Gastrocnemius medialis (tissue), 4 donors: ENCODE measurements at regions not wholly inside any gene's neighbourhood (a gene's known extent, or its start where the extent isn't known, plus 50 kb on each side); places are given as distances from the start of the nearest gene placed in this dataset.
"Not testable (repeated sequence)": the region's sequence is repeated elsewhere in the genome, so short reads cannot be mapped to it uniquely, and the experiment has no call there.

Experiments used
- ATAC-seq, 2 donors: fragments of 150-250 bp; one replicate each; pipeline ENCODE4 v1.9.1; 2016
- DNase-seq, 2 donors: peaks; one replicate each; pipeline ENCODE4 v3.0.0-alpha.2; 2019
- H3K27ac ChIP-seq, 4 donors: fragments of 200-600 bp; sonication (generic); 1 replicate in 1 of 4; 2 replicates in 3 of 4; pipeline ENCODE4 v1.5.1; 2016 to 2018; ENCODE audit warnings: mild to moderate bottlenecking in 2 of 4, moderate library complexity in 1 of 4
- H3K27me3 ChIP-seq, 3 donors: fragments of 200-600 bp; sonication (generic) in 2 of 3; 1 replicate in 1 of 3; 2 replicates in 2 of 3; pipeline versions ENCODE4 v1.5.1 to v1.6.0; 2016 to 2019; ENCODE audit warnings: mild to moderate bottlenecking in 1 of 3, moderate library complexity in 1 of 3
- H3K36me3 ChIP-seq, 2 donors: fragments of 200-600 bp; sonication (generic) in 1 of 2; one replicate each; pipeline ENCODE4 v1.5.1; 2017 to 2018
- H3K4me1 ChIP-seq, 2 donors: fragments of 200-600 bp; sonication (generic) in 1 of 2; one replicate each; pipeline ENCODE4 v1.5.1; 2016 to 2017; ENCODE audit warnings: mild to moderate bottlenecking in 2 of 2
- H3K4me3 ChIP-seq, 4 donors: fragments of 200-600 bp; sonication (generic) in 3 of 4; 1 replicate in 1 of 4; 2 replicates in 3 of 4; pipeline ENCODE4 v1.5.1; 2016 to 2019; ENCODE audit warnings: mild to moderate bottlenecking in 2 of 4
- H3K9me3 ChIP-seq, 3 donors: fragments of 200-600 bp; sonication (generic) in 2 of 3; 1 replicate in 1 of 3; 2 replicates in 2 of 3; pipeline ENCODE4 v1.5.1; 2016 to 2019
- POLR2A ChIP-seq, 2 donors: fragments of 450-650 bp; IDR thresholded peaks; one replicate each; pipeline ENCODE4 v1.6.1; 2017; ENCODE audit warnings: antibody characterized with exemption in 2 of 2, mild to moderate bottlenecking in 2 of 2, moderate library complexity in 2 of 2
- in situ Hi-C, 4 donors: fragments of 200-750 bp; cut with MboI; loops; one replicate each; pipeline versions ENCODE4 v1.15.0 to v1.8.0; 2017; ENCODE audit warnings: low sequenced_read_pairs in 4 of 4
- intact Hi-C: fragments of 100-400 bp; cut with DNase I; formaldehyde crosslinking; loops from one replicate; pipeline ENCODE4 v1.15.1; 2023; ENCODE audit warnings: low total_unique reads
- TF ChIP-seq, protein P1 (sequence below), 5 experiments: fragments of 450-650 bp in 3 of 5; fragments of 200-600 bp in 2 of 5; sonication (generic) in 2 of 5; IDR thresholded peaks in 4 of 5; conservative IDR thresholded peaks in 1 of 5; 1 replicate in 4 of 5; 2 replicates in 1 of 5; pipeline ENCODE4 v1.5.1; 2016 to 2019; ENCODE audit warnings: antibody characterized with exemption in 5 of 5, mild to moderate bottlenecking in 3 of 5, moderate library complexity in 3 of 5

GRCh38 chr20:48025661-48026060, 240.4 kb upstream of the SULF2 start:
- Histone ChIP-seq H3K4me1 (no peaks in the 10 kb centered on the region), H3K9me3 (peaks cover 0 to 3% (median 0%) of the 10 kb centered on the region in 3 donors), H3K4me3 (no peak overlapping the region), H3K36me3 (no peaks in the 10 kb centered on the region), H3K27ac (no peak overlapping the region), H3K27me3 (no peaks in the 10 kb centered on the region)
- intact Hi-C loops (no loop called here), in situ Hi-C loops (no loop called here)
- no peak for ATAC-seq
- TF ChIP-seq POLR2A (IDR thresholded peaks at IDR 0.05), result no peak
- TF ChIP-seq, protein P1, sequence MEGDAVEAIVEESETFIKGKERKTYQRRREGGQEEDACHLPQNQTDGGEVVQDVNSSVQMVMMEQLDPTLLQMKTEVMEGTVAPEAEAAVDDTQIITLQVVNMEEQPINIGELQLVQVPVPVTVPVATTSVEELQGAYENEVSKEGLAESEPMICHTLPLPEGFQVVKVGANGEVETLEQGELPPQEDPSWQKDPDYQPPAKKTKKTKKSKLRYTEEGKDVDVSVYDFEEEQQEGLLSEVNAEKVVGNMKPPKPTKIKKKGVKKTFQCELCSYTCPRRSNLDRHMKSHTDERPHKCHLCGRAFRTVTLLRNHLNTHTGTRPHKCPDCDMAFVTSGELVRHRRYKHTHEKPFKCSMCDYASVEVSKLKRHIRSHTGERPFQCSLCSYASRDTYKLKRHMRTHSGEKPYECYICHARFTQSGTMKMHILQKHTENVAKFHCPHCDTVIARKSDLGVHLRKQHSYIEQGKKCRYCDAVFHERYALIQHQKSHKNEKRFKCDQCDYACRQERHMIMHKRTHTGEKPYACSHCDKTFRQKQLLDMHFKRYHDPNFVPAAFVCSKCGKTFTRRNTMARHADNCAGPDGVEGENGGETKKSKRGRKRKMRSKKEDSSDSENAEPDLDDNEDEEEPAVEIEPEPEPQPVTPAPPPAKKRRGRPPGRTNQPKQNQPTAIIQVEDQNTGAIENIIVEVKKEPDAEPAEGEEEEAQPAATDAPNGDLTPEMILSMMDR (IDR thresholded peaks at IDR 0.05 in 4 of 5, conservative IDR thresholded peaks at IDR 0.05 in 1 of 5), result no peak
- no peak for DNase-seq

- Histone ChIP-seq H3K4me1 (no peaks in the 10 kb centered on the region), H3K27ac (no peak overlapping the region), H3K27me3 (no peaks in the 10 kb centered on the region), H3K36me3 (no peaks in the 10 kb centered on the region), H3K9me3 (peaks cover 0 to 3% (median 0%) of the 10 kb centered on the region in 3 donors), H3K4me3 (no peak overlapping the region)
- TF ChIP-seq, protein P1 (IDR thresholded peaks at IDR 0.05 in 4 of 5, conservative IDR thresholded peaks at IDR 0.05 in 1 of 5), result no peak
- no peak for TF ChIP-seq POLR2A (IDR thresholded peaks at IDR 0.05)
- intact Hi-C loops, result no loop called here
- ATAC-seq (no peak), DNase-seq (no peak)
- in situ Hi-C loops, result no loop called here
Measured at GRCh38 chr20:48025051-48025515, 239.8 kb upstream of the SULF2 start.

GRCh38 chr20:48024539-48024938, 239.3 kb upstream of the SULF2 start:
- Histone ChIP-seq H3K27ac (no peak overlapping the region), H3K9me3 (peaks cover 0 to 3% (median 0%) of the 10 kb centered on the region in 3 donors), H3K4me3 (no peak overlapping the region), H3K36me3 (no peaks in the 10 kb centered on the region), H3K4me1 (no peaks in the 10 kb centered on the region), H3K27me3 (no peaks in the 10 kb centered on the region)
- intact Hi-C loops, result no loop called here
- in situ Hi-C loops, result no loop called here
- DNase-seq (no peak), ATAC-seq (no peak)
- no peak for TF ChIP-seq POLR2A (IDR thresholded peaks at IDR 0.05)
- TF ChIP-seq, protein P1 (IDR thresholded peaks at IDR 0.05 in 4 of 5, conservative IDR thresholded peaks at IDR 0.05 in 1 of 5), result no peak

DNA sequence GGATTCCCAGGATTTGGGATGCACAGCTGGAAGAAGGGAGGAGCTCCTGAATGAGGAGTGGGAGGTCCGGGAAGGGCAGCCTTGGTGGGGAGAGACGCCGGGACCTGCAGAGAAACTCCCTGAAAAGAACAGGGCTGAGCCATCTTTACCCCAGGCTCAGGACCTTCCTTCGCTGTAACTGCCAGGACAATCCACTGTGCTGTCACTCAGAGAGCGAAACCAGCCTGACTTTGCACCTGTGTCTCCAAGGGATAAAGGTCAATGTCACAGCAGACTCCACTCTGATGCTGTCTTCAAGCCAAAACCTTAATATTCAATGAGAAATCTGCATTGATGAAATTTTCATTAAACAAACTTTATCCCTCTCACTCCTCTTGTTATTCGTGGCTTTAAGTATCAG, 235.4 kb upstream of the SULF2 start:
- H3K27me3 ChIP-seq, H3K4me1 ChIP-seq, H3K27ac ChIP-seq, DNase-seq, H3K4me3 ChIP-seq, ATAC-seq, H3K9me3 ChIP-seq, in situ Hi-C loops, H3K36me3 ChIP-seq, intact Hi-C loops: not testable (repeated sequence)

DNA sequence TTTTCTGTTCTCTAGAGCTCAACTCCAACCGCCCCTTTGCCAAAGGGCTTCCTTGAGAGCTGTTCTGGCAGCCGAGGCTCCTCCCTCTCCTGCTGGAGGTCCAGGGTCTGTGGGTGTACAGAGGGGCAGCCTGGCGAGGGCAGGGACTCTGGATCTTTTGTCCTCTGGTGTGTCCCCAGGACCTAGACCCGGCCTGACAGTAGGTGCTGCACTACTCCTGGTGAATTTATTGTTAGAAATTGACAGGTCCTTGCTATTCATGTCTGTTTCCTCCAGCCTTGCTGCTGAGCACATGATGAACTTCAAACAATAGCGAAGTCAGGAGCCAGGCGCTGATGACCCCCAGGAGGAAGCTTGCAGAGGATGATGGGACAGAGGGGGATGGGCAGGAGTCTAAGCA, 234.7 kb upstream of the SULF2 start:
- intact Hi-C loops (no loop called here), in situ Hi-C loops (no loop called here)
- peaks cover 0 to 3% (median 0%) of the 10 kb centered on the region in 3 donors for H3K9me3 ChIP-seq
- ATAC-seq, result no peak
- TF ChIP-seq, protein P1 (IDR thresholded peaks at IDR 0.05 in 4 of 5, conservative IDR thresholded peaks at IDR 0.05 in 1 of 5), result no peak
- TF ChIP-seq POLR2A (IDR thresholded peaks at IDR 0.05), result no peak
- no peak overlapping the region for H3K4me3 ChIP-seq
- H3K27ac ChIP-seq, result peak overlapping the region in 1 of 4 donors; percentile 2
- no peaks in the 10 kb centered on the region for H3K36me3 ChIP-seq
- H3K27me3 ChIP-seq, result no peaks in the 10 kb centered on the region
- DNase-seq, result no peak
- no peaks in the 10 kb centered on the region for H3K4me1 ChIP-seq
